CD4-positive, alpha-beta T cell treated with Interleukin-6 at 100 ng/mL for 8 hours (primary cell): ENCODE measurements at regions not wholly inside any gene's neighbourhood (a gene's known extent, or its start where the extent isn't known, plus 50 kb on each side); places are given as distances from the start of the nearest gene placed in this dataset.
A peak's percentile ranks its signal among the peaks of the same experiment; 100 is the strongest.

Source experiments
- DNase-seq: peaks from one replicate; pipeline ENCODE4 v3.0.0-alpha.2; 2020; ENCODE audit warnings: mixed read lengths, low spot score

DNA sequence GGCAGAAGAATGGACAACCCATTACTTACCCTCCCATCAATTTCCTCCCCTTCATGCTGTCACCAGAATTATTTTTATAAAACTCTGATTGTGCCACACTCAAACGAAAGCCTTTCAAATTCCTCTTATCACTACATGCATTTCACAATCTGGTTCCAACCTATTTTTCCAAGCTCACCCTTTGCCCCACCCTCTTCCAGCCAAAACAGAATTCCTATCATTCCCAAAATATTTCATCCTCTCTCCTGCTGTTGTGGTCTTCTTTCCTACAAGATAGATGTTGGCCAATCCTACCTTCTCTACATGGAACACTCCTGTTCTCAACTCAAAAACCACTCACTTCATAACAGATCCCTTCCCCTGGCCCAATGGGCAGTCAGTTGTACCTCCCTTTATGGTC, 111.5 kb downstream of the ELAPOR2 start:
- DNase-seq: no peak

GRCh38 chr7:86943447-86943846, 116.0 kb downstream of the ELAPOR2 start:
- DNase-seq: no peak

DNA sequence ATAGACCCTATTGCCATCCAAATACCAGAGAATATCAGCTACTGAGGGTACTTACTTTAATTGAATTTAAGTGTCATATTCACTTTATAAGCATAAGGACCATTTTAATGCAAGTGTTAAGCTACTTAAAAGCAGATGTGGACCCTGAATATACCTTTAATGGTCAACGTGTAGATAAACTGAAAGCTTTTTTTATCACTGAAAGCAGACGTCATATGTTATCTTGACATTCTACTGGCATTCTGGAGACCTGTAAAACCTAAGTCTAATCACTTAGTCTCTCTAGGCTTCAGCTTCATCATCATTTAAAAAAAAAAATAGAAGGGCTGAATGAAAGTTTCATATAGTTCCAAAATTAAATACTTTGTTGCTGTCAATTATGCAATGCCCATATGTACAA, 116.5 kb downstream of the ELAPOR2 start:
- DNase-seq: no peak

- DNase-seq: no peak
Observed at GRCh38 chr7:86942081-86942480, 117.4 kb downstream of the ELAPOR2 start.

DNA sequence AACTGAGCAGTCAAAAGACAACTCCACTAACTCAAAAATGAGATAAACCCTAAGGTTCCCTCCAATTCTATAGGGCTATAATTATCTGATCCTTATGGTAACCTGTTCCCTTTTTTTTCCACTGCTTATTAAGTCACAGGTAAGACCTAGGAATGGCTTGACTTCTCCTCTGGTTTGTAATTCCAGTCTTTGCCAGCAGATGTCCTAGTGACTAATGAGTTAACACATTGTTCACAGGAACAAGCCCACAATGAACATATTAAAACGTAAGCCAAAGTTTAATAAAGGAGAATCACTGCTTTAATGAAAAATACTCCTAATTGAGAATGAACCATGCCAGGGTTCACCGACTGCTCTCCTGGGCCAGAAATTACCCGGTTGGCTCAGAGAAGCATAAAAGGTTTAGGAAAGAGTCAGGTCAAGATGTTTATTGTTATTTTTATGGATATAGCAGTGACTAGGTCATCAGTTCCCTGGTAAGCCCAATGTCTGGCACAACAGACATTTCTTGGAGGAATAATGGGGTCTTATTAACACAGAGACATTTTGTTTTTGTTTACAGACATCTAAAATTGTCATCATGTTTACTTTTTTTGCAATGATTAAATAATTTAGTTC, 120.1 kb downstream of the ELAPOR2 start:
- peak; percentile 46 for DNase-seq

DNA sequence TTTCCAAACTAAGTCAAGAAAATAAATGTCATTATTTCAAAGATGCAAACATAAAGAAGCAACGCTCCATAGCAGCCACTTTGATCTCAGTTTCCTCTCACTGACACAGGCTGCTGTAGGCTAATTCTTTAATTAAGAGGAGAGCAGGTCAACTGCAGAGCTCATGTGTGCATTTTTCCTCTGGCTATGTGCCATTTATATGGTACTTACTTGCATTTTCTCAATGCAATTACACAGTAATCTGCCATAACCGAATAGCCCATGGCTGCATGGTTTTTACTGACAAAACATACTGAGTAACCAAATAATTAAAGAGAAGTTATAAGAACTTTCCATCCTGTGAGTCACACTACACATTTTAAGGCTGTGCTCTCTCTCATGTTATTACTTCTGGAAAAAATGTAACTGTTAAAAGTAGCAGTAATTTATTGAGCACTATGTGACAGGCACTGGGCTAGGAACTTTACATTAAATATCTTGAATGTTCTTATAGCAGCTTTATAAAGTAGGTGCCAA, 122.0 kb downstream of the ELAPOR2 start:
- no peak for DNase-seq

GRCh38 chr7:86933295-86933845, 126.1 kb downstream of the ELAPOR2 start:
- no peak for DNase-seq

GRCh38 chr7:86932038-86932512, 127.4 kb downstream of the ELAPOR2 start:
- DNase-seq: no peak

DNA sequence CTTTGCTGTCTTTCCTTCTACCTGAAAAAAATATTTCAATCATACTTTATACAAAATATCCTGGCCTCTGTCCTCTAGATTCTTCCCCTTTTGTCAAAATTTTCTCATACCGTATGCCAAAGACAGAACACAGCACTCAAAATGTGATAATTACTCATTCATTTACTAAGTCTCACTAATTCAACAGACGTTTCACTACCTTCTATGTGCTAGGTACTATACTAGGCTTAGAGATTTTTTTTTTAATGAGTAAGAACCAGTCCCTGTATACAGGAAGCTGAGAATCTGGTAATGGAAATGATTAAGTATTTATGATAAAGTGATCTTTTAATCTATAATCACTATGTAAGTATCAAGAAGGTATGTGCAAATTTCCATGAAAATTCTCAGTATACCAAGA, 128.0 kb downstream of the ELAPOR2 start:
- DNase-seq: no peak

- DNase-seq: no peak
Observed at GRCh38 chr7:86930554-86931307, 128.7 kb downstream of the ELAPOR2 start.

GRCh38 chr7:86929293-86930109, 130.0 kb downstream of the ELAPOR2 start:
- DNase-seq: no peak

GRCh38 chr7:86928308-86928707, 131.1 kb downstream of the ELAPOR2 start:
- no peak for DNase-seq

GRCh38 chr7:86926732-86927131, 132.7 kb downstream of the ELAPOR2 start:
- DNase-seq: peak; percentile 35

DNA sequence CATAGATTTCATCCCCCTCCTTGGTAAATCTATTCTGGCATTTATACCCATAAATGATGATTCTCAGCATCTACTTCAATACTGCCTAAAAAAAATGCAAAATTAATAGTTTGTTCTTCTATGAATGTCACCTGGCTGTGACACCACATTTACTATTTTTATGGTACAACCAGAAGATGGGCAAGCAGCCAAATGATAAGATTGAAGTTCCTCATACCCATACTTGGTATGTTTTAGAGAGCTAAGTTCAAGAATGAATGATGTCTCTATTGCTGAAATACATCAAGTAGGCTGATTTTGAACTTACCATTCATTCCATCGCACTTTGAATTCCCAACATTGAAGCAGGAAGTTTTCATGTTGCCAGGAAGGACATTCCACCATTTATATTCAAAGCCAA, 134.2 kb downstream of the ELAPOR2 start:
- DNase-seq: no peak

GRCh38 chr7:86923527-86923926, 135.9 kb downstream of the ELAPOR2 start:
- DNase-seq: no peak

- no peak for DNase-seq
Observed at GRCh38 chr7:86920154-86920553, 139.3 kb downstream of the ELAPOR2 start.

GRCh38 chr7:86918245-86918644, 141.2 kb downstream of the ELAPOR2 start:
- DNase-seq: no peak

DNA sequence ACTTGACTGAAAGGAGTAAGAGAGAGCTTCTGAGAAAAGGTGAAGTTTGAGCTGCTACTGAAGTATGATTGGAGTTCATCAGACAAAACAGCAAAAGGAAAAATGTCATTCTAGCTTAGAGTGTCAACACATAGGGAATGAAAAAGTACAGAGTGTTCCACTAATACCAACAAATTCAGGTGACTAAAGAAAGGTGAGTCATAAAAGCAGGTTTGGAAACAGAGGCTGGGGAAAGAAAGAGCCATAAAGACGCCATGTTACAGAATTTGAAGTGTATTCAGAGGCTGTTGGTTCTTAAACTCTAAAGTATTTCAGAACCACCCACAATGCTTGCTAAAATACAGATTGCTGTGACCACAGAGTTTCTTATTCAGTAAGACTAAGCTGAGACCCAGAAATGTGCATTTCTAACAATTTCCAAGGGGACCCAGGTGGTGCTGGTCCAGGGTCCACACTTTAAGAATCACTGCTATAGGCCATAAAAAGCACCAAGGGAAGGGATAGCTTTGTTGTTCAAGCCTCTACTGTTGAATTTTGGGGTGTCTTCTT, 143.1 kb downstream of the ELAPOR2 start:
- no peak for DNase-seq

DNA sequence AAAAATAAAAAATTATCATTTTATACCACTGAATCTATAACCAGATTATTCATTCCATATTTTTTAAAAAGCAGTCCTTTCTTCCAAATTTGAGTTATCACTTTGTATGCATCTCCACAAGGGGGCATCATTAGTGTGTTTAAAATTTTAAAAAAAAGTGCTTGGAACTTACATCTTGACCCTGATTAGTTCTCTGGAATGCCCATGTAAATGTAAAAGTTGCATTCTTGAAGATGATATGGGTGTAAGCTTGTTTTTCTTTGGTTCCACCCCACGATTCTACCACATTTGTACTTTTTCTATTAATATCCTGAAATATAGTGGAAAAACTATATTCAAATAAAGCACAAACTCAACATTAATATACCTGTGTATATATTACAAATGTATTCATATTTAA, 144.9 kb downstream of the ELAPOR2 start:
- no peak for DNase-seq
